DND-41 (cell line): ENCODE measurements at regions not wholly inside any gene's neighbourhood (a gene's known extent, or its start where the extent isn't known, plus 50 kb on each side); places are given as distances from the start of the nearest gene placed in this dataset.

Experiments used
- CTCF ChIP-seq: IDR thresholded peaks from 2 replicates; pipeline ENCODE4 v1.5.1; 2012; ENCODE audit warnings: borderline replicate concordance, low read length, moderate library complexity, mild to moderate bottlenecking; ENCODE audit not compliant: poor library complexity, severe bottlenecking; ENCODE audit errors: extremely low read depth
- EZH2 ChIP-seq: IDR thresholded peaks from 3 replicates; pipeline ENCODE4 v1.6.1; 2012; ENCODE audit warnings: borderline replicate concordance, low read depth, mild to moderate bottlenecking, moderate library complexity, low read length, inconsistent platforms; ENCODE audit not compliant: severe bottlenecking

- TF ChIP-seq EZH2: no peak
- TF ChIP-seq CTCF: no peak
Observed at GRCh38 chr12:116656306-116656705, 81.6 kb downstream of the SPRING1 start.
